ENCODE measurements at regions not wholly inside any gene's neighbourhood (a gene's known extent, or its start where the extent isn't known, plus 50 kb on each side); places are given as distances from the start of the nearest gene placed in this dataset.
A peak's percentile ranks its signal among the peaks of the same experiment; 100 is the strongest.

DNA sequence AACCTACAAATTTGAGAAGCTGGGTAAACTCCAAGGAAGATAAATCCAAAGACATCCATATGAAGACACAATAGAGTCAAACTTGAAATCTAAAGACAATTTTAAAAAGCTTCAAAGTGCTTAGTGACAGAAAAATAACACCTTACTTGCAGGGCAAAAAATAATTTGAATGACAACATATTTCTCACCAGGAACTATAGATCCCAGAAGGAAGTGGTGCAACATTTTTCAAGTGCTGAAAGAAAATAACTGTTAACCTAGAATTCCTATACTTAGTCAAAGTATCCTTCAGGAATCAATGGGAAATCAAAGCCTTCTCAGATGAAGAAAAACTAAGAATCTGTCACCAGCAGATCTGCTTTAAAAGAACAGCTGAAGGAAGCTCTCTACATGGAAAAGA is 184.4 kb downstream of the HLX start:
- Mint-ChIP-seq H3K4me3 (no peak overlapping the region), H3K4me1 (no peaks in the 10 kb centered on the region), H3K27ac (no peak overlapping the region), H3K27me3 (peaks cover 7% of the 10 kb centered on the region), H3K9me3 (ENCODE audit: low read depth) (no peaks in the 10 kb centered on the region), H3K36me3 (ENCODE audit: low read depth) (no peaks in the 10 kb centered on the region)
- CTCF ChIA-PET, result no interaction called here
- intact Hi-C loops (cut with DNase I, micrococcal nuclease), result no loop called here
- POLR2A ChIA-PET, result no interaction called here
- ATAC-seq (no peak), DNase-seq (no peak)

GRCh38 chr1:221066351-221067001 is 187.2 kb downstream of the HLX start:
- intact Hi-C loops (cut with DNase I, micrococcal nuclease), result no loop called here
- H3K36me3 Mint-ChIP-seq (ENCODE audit: low read depth), result no peaks in the 10 kb centered on the region
- ATAC-seq (no peak), DNase-seq (no peak)
- H3K27ac Mint-ChIP-seq, result no peak overlapping the region
- ChIA-PET POLR2A (no interaction called here), CTCF (no interaction called here)
- H3K4me3 Mint-ChIP-seq, result no peak overlapping the region
- H3K27me3 Mint-ChIP-seq, result peaks cover 9% of the 10 kb centered on the region
- no peaks in the 10 kb centered on the region for H3K9me3 Mint-ChIP-seq (ENCODE audit: low read depth)
- H3K4me1 Mint-ChIP-seq, result peaks cover 3% of the 10 kb centered on the region

- intact Hi-C loops (cut with DNase I, micrococcal nuclease), result no loop called here
- DNase-seq (no peak), ATAC-seq (no peak)
- POLR2A ChIA-PET, result no interaction called here
- H3K27me3 Mint-ChIP-seq, result peaks cover 8% of the 10 kb centered on the region
- no peak overlapping the region for H3K27ac Mint-ChIP-seq
- CTCF ChIA-PET, result no interaction called here
- peaks cover 3% of the 10 kb centered on the region for H3K4me1 Mint-ChIP-seq
- no peak overlapping the region for H3K4me3 Mint-ChIP-seq
- no peaks in the 10 kb centered on the region for H3K36me3 Mint-ChIP-seq (ENCODE audit: low read depth)
- H3K9me3 Mint-ChIP-seq (ENCODE audit: low read depth), result no peaks in the 10 kb centered on the region
Observed at GRCh38 chr1:221067721-221068120, 188.5 kb downstream of the HLX start.

GRCh38 chr1:221069178-221069903 is 190.1 kb downstream of the HLX start:
- CTCF ChIA-PET, result no interaction called here
- ATAC-seq (peak; percentile 79), DNase-seq (peak; percentile 7)
- H3K27me3 Mint-ChIP-seq, result peaks cover 8% of the 10 kb centered on the region
- H3K36me3 Mint-ChIP-seq (ENCODE audit: low read depth), result no peaks in the 10 kb centered on the region
- POLR2A ChIA-PET, result no interaction called here
- H3K4me1 Mint-ChIP-seq, result peaks cover 3% of the 10 kb centered on the region
- intact Hi-C loops (cut with DNase I, micrococcal nuclease), result no loop called here
- H3K4me3 Mint-ChIP-seq, result no peak overlapping the region
- peak overlapping the region; percentile 48 for H3K27ac Mint-ChIP-seq
- no peaks in the 10 kb centered on the region for H3K9me3 Mint-ChIP-seq (ENCODE audit: low read depth)

DNA sequence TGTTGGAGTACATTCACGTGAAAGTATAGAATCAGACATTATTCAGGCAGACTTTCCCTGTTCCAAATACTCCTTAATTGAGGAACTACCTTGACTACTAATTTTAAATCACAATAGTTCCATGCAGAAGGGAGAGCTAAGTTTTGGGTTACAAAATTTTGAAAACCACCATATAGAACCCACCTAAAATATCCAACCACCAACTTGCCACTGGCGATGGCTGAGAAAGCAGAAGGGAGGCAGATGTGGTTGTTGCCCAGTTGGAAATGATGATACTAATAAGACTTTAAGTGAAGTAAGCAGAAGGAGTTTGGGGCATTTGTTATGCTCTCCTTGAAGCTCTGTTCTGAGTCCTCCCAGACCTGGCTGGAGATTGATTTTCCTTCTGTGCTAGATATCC is 190.7 kb downstream of the HLX start:
- CTCF ChIA-PET, result no interaction called here
- no peak for ATAC-seq
- POLR2A ChIA-PET, result no interaction called here
- H3K4me1 Mint-ChIP-seq, result peaks cover 3% of the 10 kb centered on the region
- H3K27me3 Mint-ChIP-seq, result peaks cover 8% of the 10 kb centered on the region
- no peaks in the 10 kb centered on the region for H3K36me3 Mint-ChIP-seq (ENCODE audit: low read depth)
- H3K27ac Mint-ChIP-seq, result no peak overlapping the region
- intact Hi-C loops (cut with DNase I, micrococcal nuclease), result no loop called here
- H3K4me3 Mint-ChIP-seq, result no peak overlapping the region
- no peak for DNase-seq
- H3K9me3 Mint-ChIP-seq (ENCODE audit: low read depth), result no peaks in the 10 kb centered on the region

DNA sequence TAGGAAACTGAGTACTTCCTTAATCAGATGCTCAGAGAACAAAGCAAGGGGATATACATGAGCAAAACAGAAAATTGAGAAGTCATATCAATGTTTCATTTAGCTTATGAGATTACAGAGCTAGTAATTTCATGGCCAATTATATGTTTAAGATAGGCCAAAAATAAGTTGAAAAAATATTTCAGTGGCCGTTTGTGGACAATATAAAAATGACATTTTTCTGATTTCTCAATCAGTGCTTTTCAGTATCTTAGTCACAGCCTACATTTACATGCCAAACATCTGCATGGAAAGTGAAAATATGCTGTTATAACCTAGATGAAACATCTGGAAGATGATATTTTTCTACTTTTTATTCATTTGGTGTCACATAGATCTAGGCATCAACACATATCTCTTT is 192.5 kb downstream of the HLX start:
- no peak overlapping the region for H3K27ac Mint-ChIP-seq
- peaks cover 3% of the 10 kb centered on the region for H3K4me1 Mint-ChIP-seq
- H3K27me3 Mint-ChIP-seq, result peaks cover 8% of the 10 kb centered on the region
- intact Hi-C loops (cut with DNase I, micrococcal nuclease), result no loop called here
- DNase-seq (no peak), ATAC-seq (no peak)
- ChIA-PET POLR2A (no interaction called here), CTCF (no interaction called here)
- no peaks in the 10 kb centered on the region for H3K36me3 Mint-ChIP-seq (ENCODE audit: low read depth)
- H3K9me3 Mint-ChIP-seq (ENCODE audit: low read depth), result no peaks in the 10 kb centered on the region
- no peak overlapping the region for H3K4me3 Mint-ChIP-seq

GRCh38 chr1:221072214-221072613 is 193.0 kb downstream of the HLX start:
- peaks cover 8% of the 10 kb centered on the region for H3K27me3 Mint-ChIP-seq
- peaks cover 3% of the 10 kb centered on the region for H3K4me1 Mint-ChIP-seq
- H3K4me3 Mint-ChIP-seq, result no peak overlapping the region
- POLR2A ChIA-PET, result no interaction called here
- ATAC-seq, result no peak
- H3K27ac Mint-ChIP-seq, result no peak overlapping the region
- intact Hi-C loops (cut with DNase I, micrococcal nuclease), result no loop called here
- no peak for DNase-seq
- no peaks in the 10 kb centered on the region for H3K9me3 Mint-ChIP-seq (ENCODE audit: low read depth)
- no peaks in the 10 kb centered on the region for H3K36me3 Mint-ChIP-seq (ENCODE audit: low read depth)
- CTCF ChIA-PET, result no interaction called here

- no peaks in the 10 kb centered on the region for H3K9me3 Mint-ChIP-seq (ENCODE audit: low read depth)
- no peak overlapping the region for H3K27ac Mint-ChIP-seq
- DNase-seq (no peak), ATAC-seq (no peak)
- peaks cover 3% of the 10 kb centered on the region for H3K27me3 Mint-ChIP-seq
- CTCF ChIA-PET, result interaction anchor here (0.9 kb wide), 1 partner anchor 263 kb away, joined by 3 read pairs; no protein-coding TSS in a partner anchor
- intact Hi-C loops (cut with DNase I, micrococcal nuclease), result no loop called here
- POLR2A ChIA-PET, result no interaction called here
- H3K4me1 Mint-ChIP-seq, result no peaks in the 10 kb centered on the region
- no peak overlapping the region for H3K4me3 Mint-ChIP-seq
- H3K36me3 Mint-ChIP-seq (ENCODE audit: low read depth), result no peaks in the 10 kb centered on the region
Observed at GRCh38 chr1:221074332-221074731, 195.1 kb downstream of the HLX start.

- DNase-seq (no peak), ATAC-seq (no peak)
- ChIA-PET CTCF (no interaction called here), POLR2A (no interaction called here)
- Mint-ChIP-seq H3K27ac (no peak overlapping the region), H3K36me3 (ENCODE audit: low read depth) (no peaks in the 10 kb centered on the region), H3K4me1 (no peaks in the 10 kb centered on the region), H3K27me3 (peaks cover 1% of the 10 kb centered on the region), H3K4me3 (no peak overlapping the region), H3K9me3 (ENCODE audit: low read depth) (no peaks in the 10 kb centered on the region)
- intact Hi-C loops (cut with DNase I, micrococcal nuclease), result no loop called here
Observed at GRCh38 chr1:221075911-221076310, 196.7 kb downstream of the HLX start.

- ChIA-PET POLR2A (no interaction called here), CTCF (no interaction called here)
- Mint-ChIP-seq H3K4me1 (no peaks in the 10 kb centered on the region), H3K36me3 (ENCODE audit: low read depth) (no peaks in the 10 kb centered on the region), H3K4me3 (no peak overlapping the region), H3K9me3 (ENCODE audit: low read depth) (no peaks in the 10 kb centered on the region), H3K27ac (no peak overlapping the region), H3K27me3 (peaks cover 1% of the 10 kb centered on the region)
- ATAC-seq (no peak), DNase-seq (no peak)
- intact Hi-C loops (cut with DNase I, micrococcal nuclease), result no loop called here
Observed at GRCh38 chr1:221076391-221076811, 197.2 kb downstream of the HLX start.

- ChIA-PET CTCF (no interaction called here), POLR2A (no interaction called here)
- Mint-ChIP-seq H3K9me3 (ENCODE audit: low read depth) (no peaks in the 10 kb centered on the region), H3K27ac (no peak overlapping the region), H3K4me1 (no peaks in the 10 kb centered on the region), H3K36me3 (ENCODE audit: low read depth) (no peaks in the 10 kb centered on the region), H3K4me3 (no peak overlapping the region), H3K27me3 (peaks cover 8% of the 10 kb centered on the region)
- no peak for ATAC-seq
- intact Hi-C loops (cut with DNase I, micrococcal nuclease), result no loop called here
- DNase-seq, result no peak
Observed at GRCh38 chr1:221078260-221078965, 199.2 kb downstream of the HLX start.

- DNase-seq (no peak), ATAC-seq (no peak)
- intact Hi-C loops (cut with DNase I, micrococcal nuclease), result no loop called here
- Mint-ChIP-seq H3K36me3 (ENCODE audit: low read depth) (no peaks in the 10 kb centered on the region), H3K27me3 (peaks cover 6% of the 10 kb centered on the region), H3K27ac (no peak overlapping the region), H3K9me3 (ENCODE audit: low read depth) (no peaks in the 10 kb centered on the region), H3K4me1 (no peaks in the 10 kb centered on the region), H3K4me3 (no peak overlapping the region)
- ChIA-PET POLR2A (no interaction called here), CTCF (interaction anchor here (1.0 kb wide), 1 partner anchor 120 kb away, joined by 3 read pairs; no protein-coding TSS in a partner anchor)
Observed at GRCh38 chr1:221083902-221084301, 204.7 kb downstream of the HLX start.
